VCaP (cell line): ENCODE measurements at regions not wholly inside any gene's neighbourhood (a gene's known extent, or its start where the extent isn't known, plus 50 kb on each side); places are given as distances from the start of the nearest gene placed in this dataset.
A peak's percentile ranks its signal among the peaks of the same experiment; 100 is the strongest.

ENCODE experiments used
- H3K27ac ChIP-seq: fragments of 450-650 bp; 2 replicates; pipeline ENCODE4 v1.5.1; 2017
- TF ChIP-seq, protein P1 (sequence below): fragments of 450-650 bp; conservative IDR thresholded peaks from 2 replicates; pipeline ENCODE4 v1.5.1; 2017; ENCODE audit warnings: mild to moderate bottlenecking, moderate library complexity

GRCh38 chr12:20211981-20212421 is 156.3 kb upstream of the PDE3A start:
- TF ChIP-seq, protein P1, sequence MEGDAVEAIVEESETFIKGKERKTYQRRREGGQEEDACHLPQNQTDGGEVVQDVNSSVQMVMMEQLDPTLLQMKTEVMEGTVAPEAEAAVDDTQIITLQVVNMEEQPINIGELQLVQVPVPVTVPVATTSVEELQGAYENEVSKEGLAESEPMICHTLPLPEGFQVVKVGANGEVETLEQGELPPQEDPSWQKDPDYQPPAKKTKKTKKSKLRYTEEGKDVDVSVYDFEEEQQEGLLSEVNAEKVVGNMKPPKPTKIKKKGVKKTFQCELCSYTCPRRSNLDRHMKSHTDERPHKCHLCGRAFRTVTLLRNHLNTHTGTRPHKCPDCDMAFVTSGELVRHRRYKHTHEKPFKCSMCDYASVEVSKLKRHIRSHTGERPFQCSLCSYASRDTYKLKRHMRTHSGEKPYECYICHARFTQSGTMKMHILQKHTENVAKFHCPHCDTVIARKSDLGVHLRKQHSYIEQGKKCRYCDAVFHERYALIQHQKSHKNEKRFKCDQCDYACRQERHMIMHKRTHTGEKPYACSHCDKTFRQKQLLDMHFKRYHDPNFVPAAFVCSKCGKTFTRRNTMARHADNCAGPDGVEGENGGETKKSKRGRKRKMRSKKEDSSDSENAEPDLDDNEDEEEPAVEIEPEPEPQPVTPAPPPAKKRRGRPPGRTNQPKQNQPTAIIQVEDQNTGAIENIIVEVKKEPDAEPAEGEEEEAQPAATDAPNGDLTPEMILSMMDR = no peak
- H3K27ac ChIP-seq = no peak overlapping the region

DNA sequence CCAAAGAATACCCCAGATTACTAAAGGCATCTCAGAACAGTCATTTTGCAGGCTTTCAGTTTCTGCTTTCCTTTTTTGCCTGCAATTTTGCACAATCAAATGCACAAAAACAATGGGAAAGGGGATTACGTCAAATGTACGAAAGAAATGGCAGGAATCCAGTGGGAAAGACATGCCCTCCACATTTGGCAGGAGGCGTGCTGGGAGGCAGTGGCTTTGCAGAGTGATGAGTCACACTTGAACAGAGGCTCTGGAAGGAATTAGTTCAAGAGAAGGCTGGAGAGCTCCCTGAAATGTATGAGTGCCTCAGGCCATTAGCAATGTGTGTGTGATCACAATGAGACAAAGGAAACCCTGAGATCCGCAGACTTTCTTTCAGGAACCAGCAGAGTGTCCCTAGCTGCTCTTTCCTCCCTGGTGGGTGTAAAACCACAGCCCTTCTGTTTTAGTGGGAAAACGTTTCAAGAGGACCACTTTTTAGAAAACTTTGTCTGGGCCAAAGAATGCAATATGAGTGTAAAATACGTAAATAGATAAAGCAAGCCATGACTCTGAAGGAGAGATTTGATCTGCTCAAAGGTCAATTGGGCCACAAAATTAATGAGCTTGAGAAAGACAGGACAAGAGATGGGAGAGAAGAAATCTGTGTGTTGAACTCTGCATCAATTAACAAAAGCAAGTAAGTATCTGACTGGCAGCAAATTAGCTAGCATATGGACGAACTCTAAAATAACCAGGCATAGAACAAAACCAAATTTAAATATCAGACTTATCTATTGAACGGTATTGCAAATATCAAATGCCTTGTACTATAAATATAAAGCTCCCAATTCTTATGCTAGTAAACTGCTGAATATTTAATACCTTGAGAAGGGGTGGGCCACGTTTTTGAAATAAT is 155.4 kb upstream of the PDE3A start:
- TF ChIP-seq, protein P1 = no peak
- no peak overlapping the region for H3K27ac ChIP-seq

GRCh38 chr12:20213723-20214625 is 154.4 kb upstream of the PDE3A start:
- H3K27ac ChIP-seq = no peak overlapping the region
- TF ChIP-seq, protein P1 = no peak

GRCh38 chr12:20220339-20220738 is 148.0 kb upstream of the PDE3A start:
- TF ChIP-seq, protein P1 = peak; percentile 69
- no peak overlapping the region for H3K27ac ChIP-seq

- no peak overlapping the region for H3K27ac ChIP-seq
- TF ChIP-seq, protein P1 = no peak
These were observed 135.2 kb upstream of the PDE3A start for GRCh38 chr12:20232931-20233675.

- TF ChIP-seq, protein P1 = no peak
- no peak overlapping the region for H3K27ac ChIP-seq
These were observed 133.9 kb upstream of the PDE3A start for GRCh38 chr12:20234474-20234873.
